HG03520 (cell line): ENCODE measurements at regions not wholly inside any gene's neighbourhood (a gene's known extent, or its start where the extent isn't known, plus 50 kb on each side); places are given as distances from the start of the nearest gene placed in this dataset.

ENCODE experiments used
- ATAC-seq: cut with Tn5 transposase; IDR thresholded peaks from one replicate; pipeline ENCODE4 v1.9.1; 2021; ENCODE audit warnings: mild to moderate bottlenecking, moderate library complexity; ENCODE audit not compliant: unreplicated experiment

- no peak for ATAC-seq
Measured at GRCh38 chr6:6376845-6377244, 56.4 kb upstream of the F13A1 start.

GRCh38 chr6:6377621-6378020 lies 57.2 kb upstream of the F13A1 start:
- ATAC-seq, result no peak

GRCh38 chr6:6379573-6379972 lies 59.1 kb upstream of the F13A1 start:
- ATAC-seq, result no peak

GRCh38 chr6:6384520-6384919 lies 64.1 kb upstream of the F13A1 start:
- no peak for ATAC-seq

- no peak for ATAC-seq
Measured at GRCh38 chr6:6386010-6386409, 65.5 kb upstream of the F13A1 start.

- peak; percentile 74 for ATAC-seq
Measured at GRCh38 chr6:6390849-6391602, 70.6 kb upstream of the F13A1 start.

- peak; percentile 46 for ATAC-seq
Measured at GRCh38 chr6:6392214-6393068, 72.0 kb upstream of the F13A1 start.

- ATAC-seq, result peak; percentile 20
Measured at GRCh38 chr6:6393069-6393529, 72.6 kb upstream of the F13A1 start.

GRCh38 chr6:6395581-6396197 lies 75.2 kb upstream of the F13A1 start:
- no peak for ATAC-seq

- ATAC-seq, result no peak
Measured at GRCh38 chr6:6397842-6398241, 77.4 kb upstream of the F13A1 start.

- no peak for ATAC-seq
Measured at GRCh38 chr6:6399568-6399967, 79.1 kb upstream of the F13A1 start.

GRCh38 chr6:6401401-6401800 lies 80.9 kb upstream of the F13A1 start:
- ATAC-seq, result no peak

GRCh38 chr6:6402006-6402405 lies 81.5 kb upstream of the F13A1 start:
- ATAC-seq, result no peak

GRCh38 chr6:6402591-6402990 lies 82.1 kb upstream of the F13A1 start:
- no peak for ATAC-seq

GRCh38 chr6:6405031-6405430 lies 84.6 kb upstream of the F13A1 start:
- ATAC-seq, result no peak

- no peak for ATAC-seq
Measured at GRCh38 chr6:6405997-6406714, 85.7 kb upstream of the F13A1 start.

GRCh38 chr6:6406715-6407070 lies 86.2 kb upstream of the F13A1 start:
- ATAC-seq, result no peak

- peak; percentile 97 for ATAC-seq
Measured at GRCh38 chr6:6407071-6407741, 86.7 kb upstream of the F13A1 start.

GRCh38 chr6:6409397-6410030 lies 89.1 kb upstream of the F13A1 start:
- ATAC-seq, result no peak

GRCh38 chr6:6411115-6411514 lies 90.7 kb upstream of the F13A1 start:
- ATAC-seq, result no peak
